H9 (cell line): ENCODE measurements at regions not wholly inside any gene's neighbourhood (a gene's known extent, or its start where the extent isn't known, plus 50 kb on each side); places are given as distances from the start of the nearest gene placed in this dataset.

Experiments used
- DNase-seq: peaks from one replicate; pipeline ENCODE4 v3.0.0-alpha.2; 2017
- H2AFZ ChIP-seq: one replicate; pipeline ENCODE4 v1.6.1; 2013; ENCODE audit warnings: mild to moderate bottlenecking, low read length, control low read depth, moderate library complexity
- H2AK5ac ChIP-seq: 2 replicates; pipeline ENCODE4 v1.6.1; 2013; ENCODE audit warnings: low read length, control low read depth, mixed read lengths; ENCODE audit not compliant: insufficient read length
- H2BK120ac ChIP-seq: one replicate; pipeline ENCODE4 v1.6.1; 2013; ENCODE audit warnings: low read depth, mild to moderate bottlenecking, low read length, control low read depth, inconsistent platforms; ENCODE audit not compliant: poor library complexity, severe bottlenecking
- H2BK12ac ChIP-seq: 2 replicates; pipeline ENCODE4 v1.6.1; 2013; ENCODE audit warnings: low read length, control low read depth, mixed read lengths, low read depth; ENCODE audit not compliant: insufficient read length
- H2BK15ac ChIP-seq: 2 replicates; pipeline ENCODE4 v1.6.1; 2013; ENCODE audit warnings: low read depth, low read length, control low read depth
- H2BK20ac ChIP-seq: one replicate; pipeline ENCODE4 v1.6.1; 2013; ENCODE audit warnings: low read depth, mild to moderate bottlenecking, low read length, control low read depth, inconsistent platforms; ENCODE audit not compliant: poor library complexity, severe bottlenecking
- H2BK5ac ChIP-seq: 2 replicates; pipeline ENCODE4 v1.6.1; 2013; ENCODE audit warnings: low read length, control low read depth, mixed read lengths; ENCODE audit not compliant: insufficient read length
- H3K14ac ChIP-seq: 2 replicates; pipeline ENCODE4 v1.6.1; 2013; ENCODE audit warnings: low read length, control low read depth; ENCODE audit not compliant: insufficient read depth
- H3K18ac ChIP-seq: 2 replicates; pipeline ENCODE4 v1.6.1; 2013; ENCODE audit warnings: low read depth, mild to moderate bottlenecking, mixed read lengths, low read length, control low read depth; ENCODE audit not compliant: insufficient read length
- H3K23ac ChIP-seq: 2 replicates; pipeline ENCODE4 v1.6.1; 2013; ENCODE audit warnings: low read length, control low read depth, mixed read lengths, low read depth; ENCODE audit not compliant: insufficient read length
- H3K23me2 ChIP-seq: 2 replicates; pipeline ENCODE4 v1.6.1; 2013; ENCODE audit warnings: low read depth, mild to moderate bottlenecking, mixed read lengths, low read length, control low read depth; ENCODE audit not compliant: insufficient read length, poor library complexity, severe bottlenecking
- H3K27ac ChIP-seq: 2 replicates; pipeline ENCODE4 v1.5.1; 2013; ENCODE audit warnings: low read length, control low read depth, mixed read lengths, low read depth; ENCODE audit not compliant: insufficient read length
- H3K27me3 ChIP-seq: 2 replicates; pipeline ENCODE4 v1.6.1; 2013; ENCODE audit warnings: low read length, control low read depth, inconsistent platforms; ENCODE audit not compliant: insufficient read depth
- H3K4ac ChIP-seq: 2 replicates; pipeline ENCODE4 v1.6.1; 2013; ENCODE audit warnings: low read depth, mild to moderate bottlenecking, control low read depth, inconsistent platforms, low read length, moderate library complexity
- H3K4me1 ChIP-seq: 2 replicates; pipeline ENCODE4 v1.6.1; 2013; ENCODE audit warnings: low read length, control low read depth, inconsistent platforms; ENCODE audit not compliant: insufficient read depth
- H3K4me2 ChIP-seq: 2 replicates; pipeline ENCODE4 v1.6.1; 2013; ENCODE audit warnings: low read length, control low read depth, mixed read lengths; ENCODE audit not compliant: insufficient read length, insufficient read depth
- H3K56ac ChIP-seq: 2 replicates; pipeline ENCODE4 v1.6.1; 2013; ENCODE audit warnings: low read depth, mild to moderate bottlenecking, mixed read lengths, low read length, control low read depth; ENCODE audit not compliant: insufficient read length
- H3K79me1 ChIP-seq: 2 replicates; pipeline ENCODE4 v1.6.1; 2013; ENCODE audit warnings: low read depth, mild to moderate bottlenecking, moderate library complexity, low read length, control low read depth, inconsistent platforms; ENCODE audit not compliant: insufficient read depth, poor library complexity, severe bottlenecking
- H3K79me2 ChIP-seq: 2 replicates; pipeline ENCODE4 v1.6.1; 2013; ENCODE audit warnings: low read length, control low read depth, inconsistent platforms; ENCODE audit not compliant: insufficient read depth
- H3K9ac ChIP-seq: 2 replicates; pipeline ENCODE4 v1.6.1; 2013; ENCODE audit warnings: low read length, control low read depth, mixed read lengths; ENCODE audit not compliant: insufficient read length; ENCODE audit errors: extremely low read depth
- H3K9me3 ChIP-seq: one replicate; pipeline ENCODE4 v1.6.1; 2013; ENCODE audit warnings: low read depth, low read length, inconsistent platforms; ENCODE audit not compliant: control insufficient read depth
- H3T11ph ChIP-seq: one replicate; pipeline ENCODE4 v1.6.1; 2013; ENCODE audit warnings: mild to moderate bottlenecking, low read length, control low read depth, inconsistent platforms
- H4K20me1 ChIP-seq: one replicate; pipeline ENCODE4 v1.6.1; 2013; ENCODE audit not compliant: control insufficient read depth, insufficient read length, insufficient read depth
- H4K5ac ChIP-seq: 2 replicates; pipeline ENCODE4 v1.6.1; 2013; ENCODE audit warnings: low read depth, mild to moderate bottlenecking, mixed read lengths, low read length, control low read depth; ENCODE audit not compliant: insufficient read length
- H4K8ac ChIP-seq: replicated peaks from 2 replicates; pipeline ENCODE4 v1.6.1; 2013; ENCODE audit warnings: low read length, control low read depth, mixed read lengths, low read depth; ENCODE audit not compliant: insufficient read length
- H4K91ac ChIP-seq: 2 replicates; pipeline ENCODE4 v1.6.1; 2013; ENCODE audit warnings: low read depth, mild to moderate bottlenecking, moderate library complexity, mixed read lengths, low read length, control low read depth; ENCODE audit not compliant: insufficient read length
- H3K27ac Mint-ChIP-seq, 3 experiments: 2 replicates in 2 of 3; 3 replicates in 1 of 3; pipeline ENCODE4 v1.8.0; 2020 to 2021; ENCODE audit warnings: mixed read lengths in 3 of 3, mild to moderate bottlenecking in 1 of 3, moderate library complexity in 1 of 3
- H3K27me3 Mint-ChIP-seq: 2 replicates; pipeline ENCODE4 v1.8.0; 2021; ENCODE audit warnings: low read depth, mild to moderate bottlenecking, moderate library complexity, mixed read lengths
- H3K36me3 Mint-ChIP-seq, 3 experiments: 2 replicates in 2 of 3; 3 replicates in 1 of 3; pipeline ENCODE4 v1.8.0; 2020 to 2021; ENCODE audit warnings: low read depth in 3 of 3, mixed read lengths in 3 of 3; ENCODE audit not compliant: insufficient read depth in 1 of 3
- H3K4me1 Mint-ChIP-seq, 2 experiments: 2 replicates each; pipeline ENCODE4 v1.8.0; 2020; ENCODE audit warnings: mixed read lengths in 2 of 2
- H3K4me3 Mint-ChIP-seq, 2 experiments: 2 replicates in 1 of 2; 3 replicates in 1 of 2; pipeline ENCODE4 v1.8.0; 2020 to 2021; ENCODE audit warnings: mild to moderate bottlenecking in 2 of 2, mixed read lengths in 2 of 2, moderate library complexity in 1 of 2
- H3K9me3 Mint-ChIP-seq, 2 experiments: 2 replicates in 1 of 2; 3 replicates in 1 of 2; pipeline ENCODE4 v1.8.0; 2020; ENCODE audit warnings: mild to moderate bottlenecking in 2 of 2, mixed read lengths in 2 of 2, moderate library complexity in 1 of 2
- CTCF ChIP-seq: fragments of 200-600 bp; sonication (generic); conservative IDR thresholded peaks from 3 replicates; pipeline ENCODE4 v1.8.0; 2021; ENCODE audit warnings: antibody characterized with exemption, mild to moderate bottlenecking
- WGBS: extraction: QIAGEN DNeasy Blood & Tissue Kit; methylation state at CpG from one replicate; pipeline ENCODE4 v1.1.7; 2013; ENCODE audit warnings: missing lambda C conversion rate, low lambda C conversion rate, mixed read lengths; ENCODE audit not compliant: insufficient read length; ENCODE audit errors: extremely low coverage; 5-methylcytosine and 5-hydroxymethylcytosine counted together

- H3K14ac ChIP-seq: no peak overlapping the region
- H2BK12ac ChIP-seq: no peak overlapping the region
- peaks cover 2 to 5% of the 10 kb centered on the region in 2 experiments; a peak in 2 of 4 replicates for H3K4me1 Mint-ChIP-seq
- DNase-seq: no peak
- no peak overlapping the region for H3K56ac ChIP-seq
- no peaks in the 10 kb centered on the region for H3K23me2 ChIP-seq
- no peak overlapping the region for H4K91ac ChIP-seq
- no CpG with 5 or more reads among the region's 1 CpG for WGBS
- no peak overlapping the region for H2BK5ac ChIP-seq
- peaks cover 0 to 2% (median 0%) of the 10 kb centered on the region in 3 experiments; a peak in 1 of 7 replicates for H3K36me3 Mint-ChIP-seq
- H4K20me1 ChIP-seq: no peaks in the 10 kb centered on the region
- no peak overlapping the region for H3K18ac ChIP-seq
- H3K27ac Mint-ChIP-seq: no peak overlapping the region
- no peaks in the 10 kb centered on the region for H3K79me1 ChIP-seq
- H2AK5ac ChIP-seq: no peak overlapping the region
- H3K4ac ChIP-seq: no peak overlapping the region
- H2BK20ac ChIP-seq: no peak overlapping the region
- no peak overlapping the region for H3K4me3 Mint-ChIP-seq
- no peak overlapping the region for H2AFZ ChIP-seq
- H3K9ac ChIP-seq: no peak overlapping the region
- H3K9me3 ChIP-seq: peaks cover 10% of the 10 kb centered on the region
- no peak for TF ChIP-seq CTCF
- no peaks in the 10 kb centered on the region for H3K27me3 ChIP-seq
- peaks cover 61 to 70% of the 10 kb centered on the region in 2 experiments for H3K9me3 Mint-ChIP-seq
- H3K23ac ChIP-seq: no peak overlapping the region
- H2BK120ac ChIP-seq: no peak overlapping the region
- H2BK15ac ChIP-seq: no peak overlapping the region
- no peak overlapping the region for H3K4me2 ChIP-seq
- H3K27ac ChIP-seq: no peak overlapping the region
- no peak overlapping the region for H3T11ph ChIP-seq
- no peaks in the 10 kb centered on the region for H3K4me1 ChIP-seq
- no peaks in the 10 kb centered on the region for H3K27me3 Mint-ChIP-seq
- H4K5ac ChIP-seq: no peak overlapping the region
- no peaks in the 10 kb centered on the region for H3K79me2 ChIP-seq
- no peak overlapping the region for H4K8ac ChIP-seq
These were observed 68.0 kb downstream of the SNX12 start for GRCh38 chrX:71000139-71000538.
